Activated CD4-positive, alpha-beta T cell treated with anti-CD3 and anti-CD28 coated beads, Interleukin-2, amount 10 ng/mL, durations not matched to agents 7 days and 5 days (primary cell): ENCODE measurements at regions not wholly inside any gene's neighbourhood (a gene's known extent, or its start where the extent isn't known, plus 50 kb on each side); places are given as distances from the start of the nearest gene placed in this dataset.
"Not testable (repeated sequence)": the region's sequence is repeated elsewhere in the genome, so short reads cannot be mapped to it uniquely, and the experiment has no call there.

Source experiments
- CTCF ChIA-PET: fragments of 350-600 bp; sonication (Branson Sonifier 250); formaldehyde crosslinking; loops from one replicate; lab custom pipeline; 2021; ENCODE audit warnings: antibody characterized with exemption; lab: Charles Lee
- POLR2A ChIA-PET: fragments of 350-600 bp; sonication (Branson Sonifier 250); formaldehyde crosslinking; loops from one replicate; lab custom pipeline; 2021; ENCODE audit warnings: antibody characterized with exemption; lab: Charles Lee
- DNase-seq: peaks from one replicate; pipeline ENCODE4 v3.0.0-alpha.2; 2020
- H3K27ac Mint-ChIP-seq: one replicate; pipeline ENCODE4 v1.8.0; 2021; ENCODE audit warnings: mild to moderate bottlenecking, moderate library complexity, mixed read lengths
- H3K27me3 Mint-ChIP-seq: one replicate; pipeline ENCODE4 v1.8.0; 2021; ENCODE audit warnings: mixed read lengths
- H3K36me3 Mint-ChIP-seq: one replicate; pipeline ENCODE4 v1.8.0; 2021; ENCODE audit warnings: low read depth, mixed read lengths
- H3K4me1 Mint-ChIP-seq: one replicate; pipeline ENCODE4 v1.8.0; 2021; ENCODE audit warnings: mixed read lengths
- H3K4me3 Mint-ChIP-seq: one replicate; pipeline ENCODE4 v1.8.0; 2021; ENCODE audit warnings: mild to moderate bottlenecking, moderate library complexity, mixed read lengths
- H3K9me3 Mint-ChIP-seq: one replicate; pipeline ENCODE4 v1.8.0; 2021; ENCODE audit warnings: mixed read lengths

- no peaks in the 10 kb centered on the region for H3K4me1 Mint-ChIP-seq
- H3K4me3 Mint-ChIP-seq: no peak overlapping the region
- peaks cover 3% of the 10 kb centered on the region for H3K27me3 Mint-ChIP-seq
- CTCF ChIA-PET: no interaction called here
- DNase-seq: no peak
- POLR2A ChIA-PET: no interaction called here
- H3K36me3 Mint-ChIP-seq: no peaks in the 10 kb centered on the region
- peaks cover 7% of the 10 kb centered on the region for H3K9me3 Mint-ChIP-seq
- no peak overlapping the region for H3K27ac Mint-ChIP-seq
Observed at GRCh38 chr6:12348530-12349511, 58.7 kb downstream of the EDN1 start.

- no peak for DNase-seq
- Mint-ChIP-seq H3K36me3 (no peaks in the 10 kb centered on the region), H3K9me3 (peaks cover 7% of the 10 kb centered on the region), H3K4me3 (no peak overlapping the region), H3K4me1 (no peaks in the 10 kb centered on the region), H3K27me3 (peaks cover 5% of the 10 kb centered on the region), H3K27ac (no peak overlapping the region)
- CTCF ChIA-PET: no interaction called here
- POLR2A ChIA-PET: no interaction called here
Observed at GRCh38 chr6:12350644-12351170, 60.5 kb downstream of the EDN1 start.

- no peak overlapping the region for H3K27ac Mint-ChIP-seq
- no peaks in the 10 kb centered on the region for H3K36me3 Mint-ChIP-seq
- peaks cover 7% of the 10 kb centered on the region for H3K9me3 Mint-ChIP-seq
- H3K4me3 Mint-ChIP-seq: no peak overlapping the region
- no peak for DNase-seq
- CTCF ChIA-PET: no interaction called here
- peaks cover 5% of the 10 kb centered on the region for H3K27me3 Mint-ChIP-seq
- POLR2A ChIA-PET: no interaction called here
- H3K4me1 Mint-ChIP-seq: no peaks in the 10 kb centered on the region
Observed at GRCh38 chr6:12351672-12352071, 61.5 kb downstream of the EDN1 start.

GRCh38 chr6:12353731-12354130 is 63.6 kb downstream of the EDN1 start:
- Mint-ChIP-seq H3K27me3 (peaks cover 5% of the 10 kb centered on the region), H3K27ac (no peak overlapping the region), H3K36me3 (no peaks in the 10 kb centered on the region), H3K4me3 (no peak overlapping the region), H3K4me1 (no peaks in the 10 kb centered on the region), H3K9me3 (peaks cover 7% of the 10 kb centered on the region)
- ChIA-PET CTCF (no interaction called here), POLR2A (no interaction called here)
- DNase-seq: no peak

- Mint-ChIP-seq H3K27me3 (peaks cover 5% of the 10 kb centered on the region), H3K36me3 (no peaks in the 10 kb centered on the region), H3K27ac (no peak overlapping the region), H3K9me3 (peaks cover 7% of the 10 kb centered on the region), H3K4me1 (no peaks in the 10 kb centered on the region), H3K4me3 (no peak overlapping the region)
- CTCF ChIA-PET: no interaction called here
- DNase-seq: no peak
- POLR2A ChIA-PET: no interaction called here
Observed at GRCh38 chr6:12354499-12354898, 64.3 kb downstream of the EDN1 start.

- Mint-ChIP-seq H3K36me3 (no peaks in the 10 kb centered on the region), H3K27me3 (peaks cover 5% of the 10 kb centered on the region), H3K4me1 (no peaks in the 10 kb centered on the region), H3K9me3 (peaks cover 7% of the 10 kb centered on the region), H3K4me3 (no peak overlapping the region), H3K27ac (no peak overlapping the region)
- no peak for DNase-seq
- ChIA-PET POLR2A (no interaction called here), CTCF (no interaction called here)
Observed at GRCh38 chr6:12355354-12355753, 65.2 kb downstream of the EDN1 start.

- Mint-ChIP-seq H3K36me3 (no peaks in the 10 kb centered on the region), H3K4me3 (no peak overlapping the region), H3K9me3 (peaks cover 3% of the 10 kb centered on the region), H3K27me3 (peaks cover 5% of the 10 kb centered on the region), H3K27ac (no peak overlapping the region), H3K4me1 (no peaks in the 10 kb centered on the region)
- no peak for DNase-seq
- CTCF ChIA-PET: no interaction called here
- POLR2A ChIA-PET: no interaction called here
Observed at GRCh38 chr6:12356431-12356830, 66.3 kb downstream of the EDN1 start.

GRCh38 chr6:12356983-12357972 is 67.1 kb downstream of the EDN1 start:
- Mint-ChIP-seq H3K27ac (no peak overlapping the region), H3K4me3 (no peak overlapping the region), H3K9me3 (peaks cover 2% of the 10 kb centered on the region), H3K4me1 (no peaks in the 10 kb centered on the region), H3K27me3 (peaks cover 4% of the 10 kb centered on the region), H3K36me3 (no peaks in the 10 kb centered on the region)
- POLR2A ChIA-PET: no interaction called here
- CTCF ChIA-PET: interaction anchor here (0.6 kb wide), 1 partner anchor 111 kb away, joined by 3 read pairs; no protein-coding TSS in a partner anchor
- no peak for DNase-seq

GRCh38 chr6:12359036-12359435 is 68.9 kb downstream of the EDN1 start:
- no peaks in the 10 kb centered on the region for H3K9me3 Mint-ChIP-seq
- H3K36me3 Mint-ChIP-seq: no peaks in the 10 kb centered on the region
- no peak overlapping the region for H3K4me3 Mint-ChIP-seq
- ChIA-PET CTCF (interaction anchor here (0.5 to 0.7 kb wide), 2 partner anchors 21 to 272 kb away, joined by 3 read pairs; no protein-coding TSS in a partner anchor), POLR2A (no interaction called here)
- no peak overlapping the region for H3K27ac Mint-ChIP-seq
- peaks cover 2% of the 10 kb centered on the region for H3K27me3 Mint-ChIP-seq
- H3K4me1 Mint-ChIP-seq: no peaks in the 10 kb centered on the region
- DNase-seq: no peak

- POLR2A ChIA-PET: no interaction called here
- CTCF ChIA-PET: no interaction called here
- H3K4me1 Mint-ChIP-seq: no peaks in the 10 kb centered on the region
- no peaks in the 10 kb centered on the region for H3K27me3 Mint-ChIP-seq
- no peak for DNase-seq
- no peak overlapping the region for H3K27ac Mint-ChIP-seq
- H3K9me3 Mint-ChIP-seq: no peaks in the 10 kb centered on the region
- H3K36me3 Mint-ChIP-seq: no peaks in the 10 kb centered on the region
- no peak overlapping the region for H3K4me3 Mint-ChIP-seq
Observed at GRCh38 chr6:12361042-12361765, 71.0 kb downstream of the EDN1 start.

GRCh38 chr6:12363277-12363650 is 73.1 kb downstream of the EDN1 start:
- H3K9me3 Mint-ChIP-seq, H3K4me1 Mint-ChIP-seq, POLR2A ChIA-PET, H3K27ac Mint-ChIP-seq, H3K27me3 Mint-ChIP-seq, H3K36me3 Mint-ChIP-seq, DNase-seq, H3K4me3 Mint-ChIP-seq: not testable (repeated sequence)
- CTCF ChIA-PET: interaction anchor here (0.6 kb wide), 1 partner anchor 892 kb away, joined by 3 read pairs; no protein-coding TSS in a partner anchor
